ENCODE measurements at regions not wholly inside any gene's neighbourhood (a gene's known extent, or its start where the extent isn't known, plus 50 kb on each side); places are given as distances from the start of the nearest gene placed in this dataset.

DNA sequence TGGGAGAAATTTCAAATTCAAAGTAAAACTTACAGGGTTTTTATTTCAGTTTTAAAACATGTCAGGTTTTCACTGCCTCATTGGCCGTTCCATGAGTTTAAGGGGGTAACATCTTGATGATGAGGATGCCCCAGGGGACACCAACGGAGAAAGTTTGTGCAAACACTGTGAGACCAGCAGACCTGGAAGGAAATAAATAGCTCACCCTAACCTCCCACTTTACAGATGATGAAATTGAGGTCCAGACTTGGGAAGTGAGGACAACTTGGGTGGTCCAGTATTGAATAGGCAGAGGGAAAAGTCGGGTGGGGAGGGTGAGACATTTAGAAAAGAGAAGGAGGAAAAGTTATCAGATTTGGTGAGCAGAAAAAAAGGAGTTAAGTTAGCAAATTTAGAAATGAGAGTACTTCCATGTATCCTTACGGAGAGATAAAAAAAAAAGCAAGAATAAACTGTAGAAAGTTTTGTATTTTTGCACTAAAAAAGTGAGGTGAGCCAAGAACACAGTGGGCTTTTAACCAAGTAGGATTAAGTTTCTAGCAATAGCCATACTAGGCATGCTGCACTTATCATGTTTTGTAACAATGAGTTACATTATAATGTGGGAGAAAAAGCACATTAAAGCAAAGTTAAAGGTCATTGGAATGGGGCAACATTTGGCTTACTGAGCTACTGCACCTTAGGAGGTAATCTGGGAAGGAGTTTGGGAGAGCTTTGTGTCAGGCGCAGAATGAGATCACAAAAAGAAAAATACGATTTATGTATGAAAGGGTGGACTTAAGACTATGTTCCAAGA is 125.1 kb downstream of the GAS1 start:
- Histone ChIP-seq H3K36me3 (replicated peaks) (no peaks in the 10 kb centered on the region), H3K27me3 (replicated peaks) (no peaks in the 10 kb centered on the region), H3K27ac (no peak overlapping the region), H3K4me3 (ENCODE audit: low read depth, low read length) (no peak overlapping the region)
- DNase-seq, result no peak
- in situ Hi-C loops (cut with HindIII; ENCODE audit: low pct_ligation_motif_present, low sequenced_read_pairs), result no loop called here
- TF ChIP-seq, protein P1, sequence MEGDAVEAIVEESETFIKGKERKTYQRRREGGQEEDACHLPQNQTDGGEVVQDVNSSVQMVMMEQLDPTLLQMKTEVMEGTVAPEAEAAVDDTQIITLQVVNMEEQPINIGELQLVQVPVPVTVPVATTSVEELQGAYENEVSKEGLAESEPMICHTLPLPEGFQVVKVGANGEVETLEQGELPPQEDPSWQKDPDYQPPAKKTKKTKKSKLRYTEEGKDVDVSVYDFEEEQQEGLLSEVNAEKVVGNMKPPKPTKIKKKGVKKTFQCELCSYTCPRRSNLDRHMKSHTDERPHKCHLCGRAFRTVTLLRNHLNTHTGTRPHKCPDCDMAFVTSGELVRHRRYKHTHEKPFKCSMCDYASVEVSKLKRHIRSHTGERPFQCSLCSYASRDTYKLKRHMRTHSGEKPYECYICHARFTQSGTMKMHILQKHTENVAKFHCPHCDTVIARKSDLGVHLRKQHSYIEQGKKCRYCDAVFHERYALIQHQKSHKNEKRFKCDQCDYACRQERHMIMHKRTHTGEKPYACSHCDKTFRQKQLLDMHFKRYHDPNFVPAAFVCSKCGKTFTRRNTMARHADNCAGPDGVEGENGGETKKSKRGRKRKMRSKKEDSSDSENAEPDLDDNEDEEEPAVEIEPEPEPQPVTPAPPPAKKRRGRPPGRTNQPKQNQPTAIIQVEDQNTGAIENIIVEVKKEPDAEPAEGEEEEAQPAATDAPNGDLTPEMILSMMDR (IDR thresholded peaks at IDR 0.05; ENCODE audit: low read depth, low read length, missing control alignments), result no peak

DNA sequence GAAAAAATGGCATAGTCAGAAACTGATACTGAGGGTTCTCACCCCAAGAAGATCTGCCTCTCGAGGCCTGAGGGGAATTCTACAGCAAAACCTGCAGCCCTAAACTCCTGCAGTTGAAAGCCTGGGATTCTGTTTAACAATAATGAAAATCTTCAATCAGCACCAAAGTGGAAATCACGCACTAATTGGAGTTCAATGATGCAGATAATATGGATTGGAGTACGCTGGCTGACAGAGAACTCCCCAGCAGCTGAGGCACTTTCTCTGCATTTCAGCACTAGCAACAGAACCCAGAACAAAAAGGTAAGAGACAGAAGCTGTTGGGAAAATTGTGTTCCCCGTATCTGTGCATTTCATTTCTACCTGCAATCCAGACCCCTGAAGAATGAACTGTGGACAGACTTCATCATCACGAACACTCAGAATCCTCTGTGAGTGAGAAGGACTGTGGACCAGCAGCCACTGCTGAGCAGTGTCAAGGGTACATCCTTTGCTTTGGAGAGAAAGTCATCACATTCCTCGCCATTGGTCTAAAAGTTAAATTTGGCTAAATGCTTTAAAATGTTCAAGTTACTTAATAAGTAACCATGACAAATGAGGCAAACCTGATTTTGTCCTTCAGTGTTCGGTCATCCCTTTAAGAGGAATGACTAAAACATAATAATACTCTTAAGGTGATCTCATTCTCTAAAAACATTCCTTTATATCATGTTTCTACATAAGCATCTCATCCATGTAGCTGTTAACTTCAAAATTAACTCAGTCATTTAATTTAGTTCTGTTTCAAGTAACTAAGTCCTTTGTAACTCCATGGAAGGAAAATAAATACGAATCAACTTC is 126.1 kb downstream of the GAS1 start:
- no peaks in the 10 kb centered on the region for H3K27me3 ChIP-seq (replicated peaks)
- no peak overlapping the region for H3K4me3 ChIP-seq (ENCODE audit: low read depth, low read length)
- TF ChIP-seq, protein P1 (IDR thresholded peaks at IDR 0.05; ENCODE audit: low read depth, low read length, missing control alignments), result no peak
- H3K27ac ChIP-seq, result no peak overlapping the region
- no peaks in the 10 kb centered on the region for H3K36me3 ChIP-seq (replicated peaks)
- in situ Hi-C loops (cut with HindIII; ENCODE audit: low pct_ligation_motif_present, low sequenced_read_pairs), result no loop called here
- no peak for DNase-seq

DNA sequence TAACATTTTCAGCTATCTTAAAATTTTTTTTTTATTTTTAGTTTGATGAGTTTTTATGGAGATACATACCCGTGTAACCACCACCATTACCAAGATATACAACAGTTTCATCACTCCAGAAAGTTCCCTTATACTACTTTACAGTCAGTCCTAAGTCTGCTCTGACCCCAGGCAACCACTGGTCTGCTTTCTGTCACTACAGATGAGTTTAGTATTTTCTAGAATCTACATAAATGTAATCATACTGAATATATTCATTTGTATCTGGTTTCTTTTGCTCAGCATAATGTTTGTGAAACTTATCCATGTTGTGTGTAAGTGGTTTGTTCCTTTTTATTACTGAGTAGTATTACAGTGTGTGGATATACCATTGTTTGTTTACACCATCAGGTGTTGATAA is 127.8 kb downstream of the GAS1 start:
- in situ Hi-C loops (cut with HindIII; ENCODE audit: low pct_ligation_motif_present, low sequenced_read_pairs), result no loop called here
- Histone ChIP-seq H3K27ac (no peak overlapping the region), H3K4me3 (ENCODE audit: low read depth, low read length) (no peak overlapping the region), H3K27me3 (replicated peaks) (no peaks in the 10 kb centered on the region), H3K36me3 (replicated peaks) (no peaks in the 10 kb centered on the region)
- TF ChIP-seq, protein P1 (IDR thresholded peaks at IDR 0.05; ENCODE audit: low read depth, low read length, missing control alignments), result no peak
- DNase-seq, result no peak

DNA sequence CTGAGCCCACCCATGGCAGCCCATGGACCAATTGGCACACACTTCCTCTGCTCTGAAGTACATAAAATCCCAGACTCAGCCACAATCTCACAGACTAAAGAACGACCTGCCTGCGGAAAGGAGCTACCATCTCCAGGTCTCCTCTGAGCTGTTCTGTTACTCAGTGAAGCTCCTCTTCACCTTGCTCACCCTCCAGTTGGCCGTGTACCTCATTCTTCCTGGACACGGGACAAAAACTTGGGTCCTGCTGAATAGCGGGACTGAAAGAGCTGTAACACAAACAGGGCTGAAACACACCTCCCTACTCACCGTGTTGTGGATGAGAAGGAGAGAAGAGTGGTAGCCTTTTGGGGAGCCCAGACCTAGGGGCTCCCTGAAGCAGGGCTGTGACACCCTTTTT is 128.7 kb downstream of the GAS1 start:
- Histone ChIP-seq H3K27me3 (replicated peaks) (no peaks in the 10 kb centered on the region), H3K4me3 (ENCODE audit: low read depth, low read length) (no peak overlapping the region), H3K36me3 (replicated peaks) (no peaks in the 10 kb centered on the region), H3K27ac (no peak overlapping the region)
- in situ Hi-C loops (cut with HindIII; ENCODE audit: low pct_ligation_motif_present, low sequenced_read_pairs), result no loop called here
- TF ChIP-seq, protein P1 (IDR thresholded peaks at IDR 0.05; ENCODE audit: low read depth, low read length, missing control alignments), result no peak
- DNase-seq, result no peak

DNA sequence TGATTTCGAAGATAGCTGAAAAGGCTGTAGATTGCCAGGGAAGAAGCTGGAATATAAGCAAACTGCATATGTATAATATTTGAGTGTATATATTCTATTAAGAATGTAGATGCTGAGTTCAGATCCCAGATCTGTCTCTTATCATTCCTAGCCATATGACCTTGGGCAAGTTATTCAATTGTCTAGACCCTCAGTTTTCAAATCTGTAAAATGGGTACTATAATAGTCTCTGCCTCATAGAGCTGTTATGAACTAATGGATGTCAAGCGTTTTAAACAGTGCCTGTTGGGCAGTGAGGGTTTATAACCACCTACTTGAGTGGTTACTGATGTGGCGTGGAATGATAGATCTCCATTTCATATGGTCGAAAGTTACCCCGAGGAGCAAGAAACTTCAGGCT is 130.4 kb downstream of the GAS1 start:
- Histone ChIP-seq H3K4me3 (ENCODE audit: low read depth, low read length) (no peak overlapping the region), H3K27ac (no peak overlapping the region), H3K27me3 (replicated peaks) (no peaks in the 10 kb centered on the region), H3K36me3 (replicated peaks) (no peaks in the 10 kb centered on the region)
- DNase-seq, result no peak
- in situ Hi-C loops (cut with HindIII; ENCODE audit: low pct_ligation_motif_present, low sequenced_read_pairs), result no loop called here
- TF ChIP-seq, protein P1 (IDR thresholded peaks at IDR 0.05; ENCODE audit: low read depth, low read length, missing control alignments), result no peak
